T follicular helper cell (primary cell): ENCODE measurements at regions not wholly inside any gene's neighbourhood (a gene's known extent, or its start where the extent isn't known, plus 50 kb on each side); places are given as distances from the start of the nearest gene placed in this dataset.
A peak's percentile ranks its signal among the peaks of the same experiment; 100 is the strongest.

ENCODE experiments used
- DNase-seq: peaks from one replicate; pipeline ENCODE4 v3.0.0-alpha.2; 2020; ENCODE audit warnings: low read depth

DNA sequence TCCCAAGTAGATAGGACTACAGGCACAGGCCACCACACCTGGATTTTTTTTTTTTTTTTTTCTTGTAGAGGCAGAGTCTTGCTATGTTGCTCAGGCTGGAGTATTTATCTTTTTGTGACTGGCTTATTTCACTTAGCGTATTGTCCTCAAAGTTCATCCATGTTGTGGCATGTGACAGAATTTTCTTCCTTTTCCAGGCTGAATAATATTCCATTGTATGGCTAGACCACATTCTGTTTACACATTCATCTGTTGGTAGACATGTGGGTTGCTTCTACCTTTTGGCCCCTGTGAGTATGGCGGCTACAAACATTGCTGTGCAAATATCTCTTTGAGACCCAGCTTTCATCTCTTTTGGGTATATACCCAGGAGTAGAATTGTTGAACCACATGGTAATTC, 160.2 kb upstream of the SMAD3 start:
- no peak for DNase-seq

GRCh38 chr15:66905954-66906353, 159.4 kb upstream of the SMAD3 start:
- DNase-seq = no peak

- DNase-seq = no peak
These were observed 158.5 kb upstream of the SMAD3 start for GRCh38 chr15:66906668-66907614.

GRCh38 chr15:66907826-66908743, 157.3 kb upstream of the SMAD3 start:
- DNase-seq = no peak

DNA sequence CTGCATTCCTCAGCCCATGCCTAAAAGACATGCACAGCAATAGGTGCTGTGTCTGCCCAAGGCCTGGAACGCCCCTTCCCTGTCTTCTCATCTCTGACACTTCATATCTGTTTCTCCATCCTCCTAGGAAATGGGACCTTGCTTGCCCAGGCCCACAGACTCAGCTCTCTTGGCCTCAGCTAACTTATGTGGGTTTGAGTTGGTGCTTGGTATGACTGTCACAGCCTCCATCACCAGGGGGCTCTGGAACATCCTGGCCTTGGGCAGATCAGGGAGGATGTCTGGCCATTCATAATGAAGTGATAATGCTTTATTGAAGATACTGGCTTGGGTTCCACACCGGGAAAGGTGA, 156.7 kb upstream of the SMAD3 start:
- DNase-seq = no peak

DNA sequence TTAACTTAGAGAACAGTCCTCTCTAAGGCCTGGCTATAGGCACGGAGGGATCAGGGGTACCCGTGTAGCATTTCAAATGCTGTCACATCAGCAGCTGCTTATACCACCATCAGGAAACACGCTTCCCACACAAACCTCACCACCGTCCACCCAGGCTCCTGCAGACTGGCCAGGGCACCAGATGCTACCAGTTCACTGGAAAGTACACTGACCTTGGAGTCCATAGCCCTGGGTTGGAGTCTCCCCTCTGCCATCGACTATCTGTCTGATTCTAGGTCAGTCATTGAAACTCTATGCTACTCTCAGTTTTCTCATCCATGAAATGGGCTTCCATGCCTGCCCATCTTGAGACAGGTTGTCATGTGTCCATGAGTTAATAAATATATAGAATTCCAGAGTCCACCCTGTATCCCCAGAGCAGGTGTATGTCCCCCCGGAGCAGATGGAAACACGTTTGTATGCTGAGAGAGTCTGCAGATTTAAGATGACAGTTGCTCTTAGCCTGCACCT, 156.0 kb upstream of the SMAD3 start:
- DNase-seq = no peak

GRCh38 chr15:66911131-66911700, 154.2 kb upstream of the SMAD3 start:
- DNase-seq = no peak

- DNase-seq = peak; percentile 14
These were observed 153.4 kb upstream of the SMAD3 start for GRCh38 chr15:66912001-66912400.

DNA sequence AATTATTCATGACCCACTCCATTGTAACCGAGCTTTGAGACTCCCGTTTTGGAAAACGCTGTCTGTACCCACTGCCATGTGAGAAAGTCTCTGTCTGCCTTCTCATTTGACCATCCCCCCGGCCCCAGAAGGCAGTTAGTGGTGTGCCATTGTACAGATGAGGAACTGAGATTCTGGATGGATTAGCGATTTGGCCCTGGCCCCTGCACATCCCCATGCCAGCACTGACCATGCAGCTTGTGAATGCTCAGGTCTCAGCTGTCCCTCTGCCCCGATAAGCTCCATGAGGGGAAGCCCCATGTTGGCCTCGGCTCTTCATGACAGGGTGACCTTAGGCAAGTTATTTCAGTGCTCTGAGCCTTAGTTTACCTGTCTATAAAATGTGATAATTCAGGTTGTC, 153.0 kb upstream of the SMAD3 start:
- no peak for DNase-seq

- DNase-seq = no peak
These were observed 147.4 kb upstream of the SMAD3 start for GRCh38 chr15:66917904-66918448.

DNA sequence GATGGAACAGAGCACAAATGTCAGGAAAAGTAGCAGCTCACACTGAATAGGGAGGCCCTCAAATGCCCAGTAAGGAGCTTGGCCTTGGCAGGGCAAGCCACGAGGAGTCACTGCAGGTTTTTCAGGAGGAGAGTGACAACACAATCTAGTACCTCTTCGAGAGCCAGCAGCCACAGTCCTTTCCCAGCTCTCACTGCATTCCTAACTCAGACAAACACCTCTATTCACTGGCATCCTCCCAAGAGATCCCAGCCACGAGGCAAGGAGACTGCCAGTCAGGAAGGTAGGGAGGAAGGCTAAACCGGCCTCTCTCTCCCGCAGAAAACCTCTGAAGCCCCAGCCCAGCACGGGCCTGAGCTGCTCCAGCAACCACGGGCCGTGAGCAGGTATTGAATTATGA, 146.0 kb upstream of the SMAD3 start:
- DNase-seq = no peak

- DNase-seq = no peak
These were observed 144.0 kb upstream of the SMAD3 start for GRCh38 chr15:66921319-66921915.

DNA sequence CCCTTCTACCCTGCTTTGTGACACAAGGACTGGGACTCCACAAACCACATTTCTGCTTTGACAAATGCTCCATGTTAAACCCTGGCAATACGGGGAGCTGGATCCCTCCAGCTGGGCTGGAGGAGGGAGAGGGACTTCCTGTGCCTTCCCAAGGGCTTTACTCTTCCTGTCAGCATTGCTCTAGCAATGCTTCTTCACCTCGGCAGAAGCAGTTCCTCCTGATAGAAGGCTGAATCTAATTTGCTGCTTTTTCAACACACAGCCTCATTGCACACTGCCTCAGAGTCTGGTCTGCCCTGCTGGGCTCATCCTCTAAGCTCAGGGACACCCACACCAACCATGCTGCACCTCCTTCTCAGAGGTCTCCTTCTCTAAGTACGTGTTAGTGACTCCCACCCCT, 142.8 kb upstream of the SMAD3 start:
- DNase-seq = no peak

GRCh38 chr15:66923438-66923881, 141.9 kb upstream of the SMAD3 start:
- peak; percentile 10 for DNase-seq

- DNase-seq = no peak
These were observed 140.5 kb upstream of the SMAD3 start for GRCh38 chr15:66924889-66925288.

- no peak for DNase-seq
These were observed 139.7 kb upstream of the SMAD3 start for GRCh38 chr15:66925721-66926120.

DNA sequence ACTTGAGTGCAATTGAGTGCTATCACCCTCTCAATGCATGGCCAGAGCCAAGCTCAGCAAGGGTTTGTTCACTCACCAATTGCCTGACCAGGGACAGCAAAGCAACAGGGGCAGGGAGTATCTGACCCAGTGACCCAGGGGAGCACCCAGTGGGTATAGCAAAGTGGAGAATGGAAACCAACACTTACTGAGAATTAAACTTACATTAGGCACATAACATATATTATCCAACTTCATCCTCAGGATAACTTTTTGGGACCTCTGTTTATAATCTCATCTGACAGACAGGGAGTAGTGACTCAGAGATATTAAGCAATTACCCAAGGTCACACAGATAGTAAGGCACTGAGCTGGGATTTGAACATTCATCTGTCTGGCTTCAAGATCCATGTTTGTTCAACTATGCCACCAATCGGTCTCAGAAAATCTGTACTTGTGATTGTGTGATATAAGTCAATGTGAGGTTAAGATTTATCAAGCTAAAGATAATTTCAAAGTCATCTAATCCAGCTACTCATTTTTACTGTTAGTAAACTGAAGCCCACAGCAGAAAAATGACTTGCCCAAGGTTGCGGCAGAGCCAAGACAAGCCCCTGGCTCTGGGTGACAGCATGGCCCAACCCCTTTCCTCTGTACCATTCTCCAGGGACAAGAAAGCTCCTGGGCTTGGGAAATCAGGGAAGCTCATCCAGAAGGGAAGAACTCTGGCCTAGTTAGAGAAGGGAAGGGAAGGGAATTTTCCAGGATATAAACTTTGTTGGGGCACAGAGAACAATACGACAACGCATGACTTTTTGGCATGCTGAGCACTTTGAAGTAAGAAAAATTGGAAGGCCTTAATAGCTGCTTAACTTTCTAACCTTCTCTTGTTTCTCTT, 138.0 kb upstream of the SMAD3 start:
- DNase-seq = no peak

- no peak for DNase-seq
These were observed 137.3 kb upstream of the SMAD3 start for GRCh38 chr15:66928101-66928500.

DNA sequence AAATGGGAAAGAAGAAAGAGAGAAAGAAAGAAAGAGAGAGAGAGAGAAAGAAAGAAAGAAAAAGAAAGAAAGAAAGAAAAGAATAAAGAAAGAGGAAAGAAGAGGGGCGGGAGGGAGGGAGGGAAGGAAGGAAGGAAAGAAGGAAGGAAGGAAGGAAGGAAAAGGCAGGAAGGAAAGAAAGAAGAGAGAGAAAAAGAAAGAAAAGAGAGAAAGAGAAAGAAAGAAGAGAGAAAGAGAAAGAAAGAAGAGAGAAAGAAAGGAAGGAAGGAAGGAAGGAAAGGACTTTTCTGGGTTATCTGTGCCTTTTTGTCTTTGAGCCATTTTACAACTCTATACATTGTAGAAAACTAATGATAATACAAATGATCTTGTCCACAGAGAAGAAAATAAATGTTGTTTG, 136.6 kb upstream of the SMAD3 start:
- DNase-seq = no peak

DNA sequence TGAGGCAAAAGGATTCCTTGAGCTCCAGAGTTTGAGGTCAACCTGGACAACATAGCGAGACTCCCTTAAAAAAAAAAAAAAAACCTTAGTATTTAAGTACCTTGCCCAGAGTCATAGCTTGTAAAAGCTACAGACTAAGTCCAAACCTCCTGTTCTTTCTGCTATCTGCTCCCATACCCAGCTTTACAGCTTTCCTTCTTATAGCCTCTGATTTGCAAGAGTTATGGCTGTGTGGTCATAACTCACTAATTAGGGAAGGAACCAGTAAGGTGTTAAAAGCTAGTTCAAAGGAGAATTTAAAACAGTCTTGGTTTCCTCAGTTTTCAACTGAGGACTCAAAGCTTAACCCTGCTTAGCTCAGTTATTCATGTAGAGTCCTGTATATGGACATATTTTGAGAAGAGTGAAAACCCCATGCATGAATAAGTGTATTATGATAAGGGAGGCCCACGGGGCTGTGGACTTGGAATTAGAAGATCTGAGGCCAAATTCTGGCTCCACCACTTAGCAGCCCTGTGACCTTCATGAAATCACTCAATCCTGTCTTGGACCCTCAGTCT, 135.5 kb upstream of the SMAD3 start:
- no peak for DNase-seq
